GM19043 (cell line): ENCODE measurements at regions not wholly inside any gene's neighbourhood (a gene's known extent, or its start where the extent isn't known, plus 50 kb on each side); places are given as distances from the start of the nearest gene placed in this dataset.
"Not testable (repeated sequence)": the region's sequence is repeated elsewhere in the genome, so short reads cannot be mapped to it uniquely, and the experiment has no call there.

Experiments
- ATAC-seq: cut with Tn5 transposase; IDR thresholded peaks from one replicate; pipeline ENCODE4 v1.9.1; 2021; ENCODE audit warnings: low read depth; ENCODE audit not compliant: unreplicated experiment

DNA sequence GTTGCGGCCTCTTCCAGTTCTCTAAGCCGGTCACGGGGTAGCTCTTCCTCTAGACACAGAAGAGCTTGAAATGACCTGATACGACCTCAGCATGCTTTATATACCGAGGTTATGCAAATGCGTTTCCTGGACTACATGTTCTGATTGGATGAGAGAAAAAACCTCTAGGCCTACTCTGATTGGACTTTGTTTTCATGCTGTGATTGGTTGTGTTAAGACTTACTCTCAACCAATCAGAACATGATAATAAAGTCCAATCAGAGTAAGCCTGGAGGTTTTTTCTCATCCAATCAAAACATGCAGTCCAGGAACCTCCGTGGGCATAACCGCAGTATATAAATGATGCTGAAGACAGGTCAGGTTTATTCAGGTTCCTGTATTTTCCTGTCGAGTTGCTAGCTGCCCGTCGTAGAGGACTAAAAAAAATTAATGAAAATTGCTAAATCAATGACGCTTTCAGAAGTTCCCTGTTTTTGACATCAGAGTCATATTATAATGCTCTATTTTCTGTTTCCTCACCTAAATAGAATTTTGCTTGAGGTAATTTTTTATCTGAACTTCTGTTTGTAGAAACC is 177.4 kb downstream of the POTEB3 start:
- ATAC-seq: no peak

DNA sequence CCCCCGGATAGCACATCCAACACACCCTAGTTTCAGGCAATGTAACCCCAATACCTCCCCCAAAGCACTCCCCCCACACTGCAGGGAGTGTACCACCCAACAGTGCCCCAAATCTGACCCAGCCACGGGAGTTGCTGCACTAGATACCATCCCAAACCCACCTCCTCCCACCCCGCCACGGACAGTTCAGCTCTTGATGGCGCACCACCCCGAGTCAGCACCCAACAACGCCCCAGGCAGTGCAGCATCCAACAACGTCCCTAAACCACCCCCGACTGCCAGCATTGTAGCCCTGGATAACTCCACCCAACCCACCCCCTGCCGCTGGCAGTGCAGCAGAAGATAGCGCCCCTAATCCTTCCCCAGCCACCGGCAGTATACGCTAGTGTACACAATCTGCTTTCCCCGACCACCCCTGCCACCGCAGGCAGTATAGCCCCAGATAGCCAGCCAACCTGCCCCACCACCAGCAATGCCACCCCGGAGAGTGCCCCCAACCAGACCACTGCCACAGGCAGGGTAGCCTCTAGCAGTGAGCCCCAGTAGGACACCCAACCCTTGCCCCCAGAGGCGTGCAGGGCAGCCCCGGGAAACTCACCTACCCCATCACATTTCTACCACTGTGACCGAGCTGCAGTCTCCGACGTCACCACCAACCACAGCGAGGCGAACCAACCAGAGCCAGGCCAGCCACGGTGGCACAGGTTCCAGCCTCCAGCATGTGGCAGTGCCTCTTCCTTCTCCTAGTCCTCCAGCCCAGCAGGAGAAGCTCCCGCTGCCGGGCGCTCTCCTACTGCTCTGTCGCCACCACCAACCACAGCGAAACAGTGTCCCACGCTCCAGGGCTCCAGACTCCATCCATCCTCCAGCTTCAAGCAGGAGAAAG is 178.1 kb downstream of the POTEB3 start:
- ATAC-seq: no peak

DNA sequence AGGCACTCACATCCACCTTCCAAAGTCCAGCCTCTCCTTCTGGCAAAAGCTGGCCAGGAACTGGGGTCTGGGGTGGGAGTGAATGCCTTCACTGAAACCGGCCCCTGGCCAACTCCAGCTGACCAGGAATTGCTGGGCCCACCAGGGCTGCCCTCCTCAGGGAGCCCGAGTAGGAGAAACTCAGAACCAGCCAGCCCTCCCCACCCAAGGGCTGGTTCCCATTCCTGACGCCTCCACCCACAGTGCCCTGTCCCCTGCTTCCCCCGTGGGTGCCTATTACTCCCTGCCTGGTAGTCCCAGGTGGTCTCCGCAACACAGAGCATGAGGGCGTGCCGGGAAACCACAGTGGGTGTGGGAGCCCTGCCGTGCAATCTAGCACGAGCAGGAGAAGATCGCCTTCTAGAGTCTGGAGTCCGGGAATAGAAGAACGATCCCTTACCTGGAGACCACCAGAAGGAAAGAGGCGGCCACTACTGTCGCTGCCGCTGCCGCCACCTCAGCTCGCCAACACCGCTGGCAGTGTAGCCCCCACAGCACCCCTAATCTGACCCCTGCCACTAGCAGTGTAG is 178.8 kb downstream of the POTEB3 start:
- ATAC-seq: no peak

DNA sequence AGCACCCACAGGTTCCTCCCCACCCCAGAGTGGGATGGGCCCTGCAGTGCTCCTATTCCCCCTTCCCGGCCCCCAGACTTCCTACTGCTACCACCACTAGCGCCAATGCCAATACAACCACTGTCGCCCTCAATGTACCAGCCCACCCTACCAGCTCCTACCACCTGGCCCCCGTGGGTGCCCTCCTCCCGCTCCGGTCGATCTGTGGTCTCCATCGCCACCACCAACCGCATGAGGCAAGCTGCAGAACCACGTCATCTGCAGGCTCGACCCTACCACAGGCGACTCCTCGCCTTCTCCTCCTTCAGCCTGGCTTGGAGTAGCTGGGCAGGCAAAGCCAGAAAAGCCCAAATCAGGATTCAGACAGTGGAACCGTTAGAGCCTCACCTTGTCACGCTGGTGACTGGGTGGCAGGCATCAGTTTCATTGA is 179.3 kb downstream of the POTEB3 start:
- ATAC-seq: no peak

DNA sequence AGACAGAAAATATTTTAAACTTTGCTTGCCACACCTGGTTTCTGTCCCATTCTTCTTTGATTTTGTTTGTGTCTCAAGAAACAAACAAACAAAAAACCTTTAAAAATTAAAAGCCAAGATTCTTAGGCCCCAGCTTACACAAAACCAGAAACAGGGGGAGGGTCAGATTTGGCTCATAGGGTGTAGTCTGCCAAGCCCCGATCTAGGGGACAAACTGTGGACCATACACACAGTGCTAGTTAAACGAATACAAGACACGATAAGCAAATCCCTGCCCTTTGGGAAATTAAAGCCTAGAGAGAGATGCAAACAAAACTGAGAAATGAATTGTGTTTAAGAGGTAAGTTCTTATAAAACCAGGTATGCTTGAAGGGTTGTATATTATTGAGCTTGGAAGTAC is 181.7 kb downstream of the POTEB3 start:
- ATAC-seq: not testable (repeated sequence)

DNA sequence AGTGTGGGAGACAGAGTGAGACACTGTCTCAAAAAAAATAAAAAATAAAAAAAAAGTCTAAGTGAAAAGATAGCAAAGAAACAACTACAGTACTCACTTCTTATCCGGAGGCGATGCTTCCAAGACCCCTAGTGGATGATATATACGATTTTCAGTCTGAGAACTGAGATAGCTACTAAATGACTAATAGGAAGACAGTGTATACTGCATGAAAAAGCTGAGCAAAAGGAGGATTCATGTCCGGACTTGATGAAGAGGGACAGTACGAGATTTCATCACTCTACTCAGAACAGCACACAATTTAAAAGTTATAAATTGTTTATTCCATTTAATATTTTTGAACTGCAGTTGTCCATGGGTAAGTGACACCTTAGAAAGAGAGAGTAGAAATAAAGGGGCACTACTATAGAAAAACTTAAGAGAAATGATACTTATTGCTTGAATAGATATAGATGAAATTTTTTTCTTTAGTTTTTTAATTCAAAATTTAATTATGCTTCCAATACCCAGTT is 190.7 kb downstream of the POTEB3 start:
- not testable (repeated sequence) for ATAC-seq
